GM10248 (cell line): ENCODE measurements at regions not wholly inside any gene's neighbourhood (a gene's known extent, or its start where the extent isn't known, plus 50 kb on each side); places are given as distances from the start of the nearest gene placed in this dataset.

Source experiments
- CTCF ChIA-PET: fragments of 300-600 bp; sonication (Branson Sonifier 250); formaldehyde crosslinking; extraction: SDS; loops from one replicate; lab custom pipeline; 2021; ENCODE audit warnings: antibody characterized with exemption; lab: Yijun Ruan, JAX
- POLR2A ChIA-PET: fragments of 350-650 bp; sonication (Branson Sonifier 250); formaldehyde crosslinking; extraction: SDS; loops from one replicate; lab custom pipeline; 2020; ENCODE audit warnings: antibody characterized with exemption; lab: Yijun Ruan, JAX
- DNase-seq: peaks from one replicate; pipeline ENCODE4 v3.0.0; 2012; ENCODE audit errors: extremely low spot score
- TF ChIP-seq, protein P1 (sequence below): IDR thresholded peaks from 2 replicates; pipeline ENCODE4 v1.5.1; 2012; ENCODE audit warnings: mild to moderate bottlenecking, low read depth; ENCODE audit errors: extremely low read depth, missing control alignments, control extremely low read depth

DNA sequence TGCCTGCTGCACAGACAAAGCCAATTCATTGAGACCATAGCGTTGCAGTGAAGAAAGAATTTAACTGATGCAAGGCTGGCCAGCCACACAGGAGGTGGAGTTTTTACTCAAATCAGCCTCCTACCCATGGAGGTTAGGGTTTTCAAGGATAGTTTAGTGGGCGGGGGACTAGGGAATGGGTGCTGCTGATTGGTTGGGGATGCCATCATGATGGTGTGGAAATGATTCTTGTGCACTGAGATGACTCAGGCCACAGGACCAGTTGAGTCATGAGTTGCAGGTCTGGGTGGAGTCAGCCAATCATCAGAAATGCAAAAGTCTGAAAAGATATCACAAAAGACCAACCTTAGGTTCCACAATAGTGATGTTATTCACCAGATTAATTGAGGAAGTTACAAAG is 359.6 kb downstream of the FOXO1 start:
- TF ChIP-seq, protein P1, sequence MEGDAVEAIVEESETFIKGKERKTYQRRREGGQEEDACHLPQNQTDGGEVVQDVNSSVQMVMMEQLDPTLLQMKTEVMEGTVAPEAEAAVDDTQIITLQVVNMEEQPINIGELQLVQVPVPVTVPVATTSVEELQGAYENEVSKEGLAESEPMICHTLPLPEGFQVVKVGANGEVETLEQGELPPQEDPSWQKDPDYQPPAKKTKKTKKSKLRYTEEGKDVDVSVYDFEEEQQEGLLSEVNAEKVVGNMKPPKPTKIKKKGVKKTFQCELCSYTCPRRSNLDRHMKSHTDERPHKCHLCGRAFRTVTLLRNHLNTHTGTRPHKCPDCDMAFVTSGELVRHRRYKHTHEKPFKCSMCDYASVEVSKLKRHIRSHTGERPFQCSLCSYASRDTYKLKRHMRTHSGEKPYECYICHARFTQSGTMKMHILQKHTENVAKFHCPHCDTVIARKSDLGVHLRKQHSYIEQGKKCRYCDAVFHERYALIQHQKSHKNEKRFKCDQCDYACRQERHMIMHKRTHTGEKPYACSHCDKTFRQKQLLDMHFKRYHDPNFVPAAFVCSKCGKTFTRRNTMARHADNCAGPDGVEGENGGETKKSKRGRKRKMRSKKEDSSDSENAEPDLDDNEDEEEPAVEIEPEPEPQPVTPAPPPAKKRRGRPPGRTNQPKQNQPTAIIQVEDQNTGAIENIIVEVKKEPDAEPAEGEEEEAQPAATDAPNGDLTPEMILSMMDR: no peak
- POLR2A ChIA-PET: no interaction called here

DNA sequence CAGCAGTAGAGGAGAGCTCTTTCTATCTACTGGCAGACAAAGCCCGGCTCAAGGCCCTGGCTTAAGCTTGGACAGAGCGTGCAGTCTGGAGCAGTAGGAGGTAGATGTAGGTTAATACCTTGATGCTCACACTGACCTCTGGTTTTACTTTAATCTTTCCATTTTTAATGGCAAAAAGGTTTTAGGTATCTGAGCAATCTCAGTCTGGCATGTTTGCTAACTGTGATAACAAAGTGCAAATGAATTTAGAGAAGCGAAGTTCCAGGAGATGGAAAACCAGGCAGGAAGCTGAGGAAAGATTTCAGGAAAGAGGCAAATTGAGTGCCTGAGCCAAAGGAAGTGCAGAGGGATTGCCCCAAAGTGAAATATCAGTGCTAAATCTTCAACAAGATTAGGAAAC is 356.6 kb downstream of the FOXO1 start:
- TF ChIP-seq, protein P1: no peak
- CTCF ChIA-PET: interaction anchor here (0.6 to 2.7 kb wide), 3 partner anchors 12 to 34 kb away, joined by 3 to 6 read pairs (median 3); no protein-coding TSS in a partner anchor
- POLR2A ChIA-PET: no interaction called here
- no peak for DNase-seq

More for the DNA sequence above, 359.6 kb downstream of the FOXO1 start:
- CTCF ChIA-PET: interaction anchor here (1.1 to 1.2 kb wide), 2 partner anchors 8 to 11 kb away, joined by 3 read pairs; no protein-coding TSS in a partner anchor
- no peak for DNase-seq

DNA sequence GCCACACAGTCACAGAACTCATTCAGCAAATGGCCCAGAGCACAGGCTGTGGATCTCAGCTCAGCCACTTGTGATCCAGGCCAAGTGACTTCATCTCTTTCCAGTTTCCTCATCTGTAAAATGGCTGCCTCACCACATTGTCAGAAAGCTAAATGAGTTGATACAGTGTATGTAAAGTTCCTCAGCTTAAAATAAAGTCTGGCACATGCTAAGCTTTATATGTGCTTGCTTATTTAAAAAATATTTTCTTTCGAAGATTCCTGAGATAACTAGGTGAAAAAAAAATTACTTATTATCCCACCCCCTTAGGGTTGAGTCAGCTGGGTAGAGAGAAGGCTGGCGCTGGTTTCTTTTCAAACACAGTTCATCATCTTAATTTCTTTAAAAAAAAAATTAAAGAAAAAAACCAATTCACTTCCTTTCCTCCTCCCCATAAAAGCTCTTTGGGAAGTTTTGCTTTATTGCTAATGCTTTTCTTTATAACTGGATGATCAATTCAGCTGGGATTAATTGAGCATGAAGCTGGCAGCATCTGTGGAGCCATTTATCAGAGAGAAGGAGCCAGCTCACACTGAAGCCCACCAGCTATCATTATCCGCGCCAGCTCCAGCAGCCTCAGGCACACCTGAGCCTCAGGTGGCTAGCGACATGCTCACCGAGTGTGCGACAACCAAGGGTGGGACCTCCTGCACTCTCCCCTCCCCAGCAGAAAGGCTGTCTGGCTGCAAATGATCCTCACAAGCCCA is 354.9 kb downstream of the FOXO1 start:
- TF ChIP-seq, protein P1: no peak
- DNase-seq: no peak
- CTCF ChIA-PET: interaction anchor here (0.9 to 2.7 kb wide), 3 partner anchors 9 to 34 kb away, joined by 3 to 6 read pairs (median 6); no protein-coding TSS in a partner anchor
- POLR2A ChIA-PET: no interaction called here

DNA sequence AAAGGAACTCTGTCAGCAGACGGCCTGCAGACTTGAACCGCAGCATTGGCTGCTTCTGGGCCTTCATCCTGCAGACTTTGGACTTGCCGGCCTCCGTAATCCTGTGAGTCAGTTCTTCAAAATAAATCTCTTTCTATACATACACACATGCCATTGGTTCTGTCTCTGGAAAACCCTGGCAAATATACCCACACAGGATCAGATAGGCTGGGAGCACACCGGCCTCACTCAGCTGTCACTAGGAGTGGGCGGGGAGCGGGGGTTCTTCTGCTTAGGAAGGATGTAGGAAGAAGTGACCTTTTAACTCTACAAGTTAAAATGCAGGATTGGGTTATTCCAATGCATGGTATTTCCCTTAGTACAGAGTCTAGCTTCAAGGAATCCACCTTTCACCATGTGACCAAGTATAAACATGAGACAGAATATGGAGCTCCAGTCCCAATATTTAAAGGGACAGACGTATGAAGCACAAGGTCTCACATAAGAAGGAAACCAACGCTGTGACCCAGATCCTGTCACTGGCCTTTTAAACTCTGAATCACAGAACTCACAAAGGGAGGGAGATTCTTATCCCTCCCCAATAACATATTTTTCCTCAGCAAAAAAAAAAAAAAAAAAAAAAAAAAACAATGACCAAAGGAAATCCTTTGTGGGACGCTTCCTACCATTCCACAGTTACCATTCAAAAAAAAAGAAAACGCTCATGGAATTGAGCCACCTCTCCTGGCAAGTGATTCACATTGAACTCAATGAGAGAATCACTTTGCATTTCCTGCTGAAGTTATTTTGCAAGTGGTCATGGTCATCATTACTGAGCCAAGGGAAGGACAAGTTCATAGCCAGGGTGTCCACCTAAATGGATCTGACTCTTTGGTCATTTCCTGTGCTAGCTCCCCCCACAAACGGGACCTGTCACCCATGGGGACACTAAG is 352.9 kb downstream of the FOXO1 start:
- ChIA-PET POLR2A (no interaction called here), CTCF (no interaction called here)
- no peak for DNase-seq
- TF ChIP-seq, protein P1: no peak

DNA sequence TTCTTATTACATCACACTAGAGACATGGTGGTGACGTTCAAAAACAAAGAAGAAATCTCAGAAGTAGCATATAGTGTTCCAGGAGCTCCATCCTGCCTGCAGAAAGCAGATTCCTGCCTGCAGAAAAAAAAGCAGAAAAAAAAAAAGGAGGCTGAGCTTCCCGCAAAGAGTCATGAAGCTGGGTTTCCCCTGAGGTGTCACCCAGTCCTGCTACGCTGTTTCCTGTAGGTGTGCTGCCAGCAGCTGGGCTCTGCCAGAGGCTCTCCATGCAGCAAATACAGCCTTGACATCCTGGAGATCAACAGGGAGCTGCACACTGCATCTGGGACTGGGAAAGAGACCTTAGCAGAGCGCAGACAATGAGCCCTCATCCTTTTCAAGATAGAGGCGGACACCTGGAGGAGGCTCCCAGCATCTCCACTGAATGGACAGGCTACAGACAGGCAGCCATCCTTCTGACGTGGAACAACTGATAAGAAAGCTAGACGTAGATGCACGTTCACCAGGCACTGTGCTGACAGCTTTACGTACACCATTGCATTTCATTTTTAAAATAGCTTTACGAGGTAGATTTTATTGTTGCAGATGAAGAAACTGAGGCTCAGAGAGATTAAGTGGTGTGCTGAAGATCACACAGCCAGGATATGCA is 350.9 kb downstream of the FOXO1 start:
- ChIA-PET POLR2A (no interaction called here), CTCF (interaction anchor here (1.2 kb wide), 1 partner anchor 13 kb away, joined by 3 read pairs; no protein-coding TSS in a partner anchor)
- DNase-seq: no peak
- TF ChIP-seq, protein P1: no peak

GRCh38 chr13:40316301-40316700 is 350.1 kb downstream of the FOXO1 start:
- ChIA-PET CTCF (interaction anchor here (1.0 to 1.2 kb wide), 2 partner anchors 13 to 24 kb away, joined by 3 to 4 read pairs; no protein-coding TSS in a partner anchor), POLR2A (no interaction called here)
- TF ChIP-seq, protein P1: no peak
- DNase-seq: no peak
